ENCODE measurements at regions not wholly inside any gene's neighbourhood (a gene's known extent, or its start where the extent isn't known, plus 50 kb on each side); places are given as distances from the start of the nearest gene placed in this dataset.
"Not testable (repeated sequence)": the region's sequence is repeated elsewhere in the genome, so short reads cannot be mapped to it uniquely, and the experiment has no call there.

- no peaks in the 10 kb centered on the region for H3K27me3 ChIP-seq (ENCODE audit: control insufficient read depth in 3 of 3, insufficient read depth in 3 of 3, low read length in 2 of 3)
- no peak overlapping the region for H3K27ac ChIP-seq (ENCODE audit: low read depth in 1 of 2, low read length in 1 of 2)
- no peaks in the 10 kb centered on the region for H3K4me1 ChIP-seq (ENCODE audit: control insufficient read depth in 5 of 5, insufficient read depth in 5 of 5, low read length in 5 of 5)
- H3K4me3 ChIP-seq: no peak overlapping the region
- TF ChIP-seq CTCF (IDR thresholded peaks at IDR 0.05; ENCODE audit: control extremely low read depth, extremely low read depth): no peak
- ATAC-seq (ENCODE audit: insufficient read depth, low FRiP score): no peak
- no peak overlapping the region for H3K9ac ChIP-seq (ENCODE audit: insufficient read depth in 1 of 2, low read length in 2 of 2)
- no peaks in the 10 kb centered on the region for H3K36me3 ChIP-seq (ENCODE audit: control insufficient read depth in 4 of 4, insufficient read depth in 4 of 4, low read length in 4 of 4)
- DNase-seq: no peak
- H3K9me3 ChIP-seq (ENCODE audit: control insufficient read depth in 4 of 4, insufficient read depth in 3 of 4, low read length in 3 of 4): no peaks in the 10 kb centered on the region
Observed at GRCh38 chr2:55796121-55796520, 102.5 kb upstream of the PNPT1 start.

- not testable (repeated sequence) for H3K4me1 ChIP-seq (ENCODE audit: control insufficient read depth in 5 of 5, insufficient read depth in 5 of 5, low read length in 5 of 5); H3K27ac ChIP-seq (ENCODE audit: low read depth in 1 of 2, low read length in 1 of 2); H3K9ac ChIP-seq (ENCODE audit: insufficient read depth in 1 of 2, low read length in 2 of 2); H3K9me3 ChIP-seq (ENCODE audit: control insufficient read depth in 4 of 4, insufficient read depth in 3 of 4, low read length in 3 of 4); DNase-seq; ATAC-seq (ENCODE audit: insufficient read depth, low FRiP score); H3K36me3 ChIP-seq (ENCODE audit: control insufficient read depth in 4 of 4, insufficient read depth in 4 of 4, low read length in 4 of 4); H3K27me3 ChIP-seq (ENCODE audit: control insufficient read depth in 3 of 3, insufficient read depth in 3 of 3, low read length in 2 of 3); H3K4me3 ChIP-seq
- WGBS, 2 donors: 95 to 98% methylated on average over 11 of the region's 12 CpGs
Observed at GRCh38 chr2:55793602-55794001, 100.0 kb upstream of the PNPT1 start.

GRCh38 chr2:55786280-55786679 is 92.6 kb upstream of the PNPT1 start:
- Histone ChIP-seq H3K4me1 (ENCODE audit: control insufficient read depth in 5 of 5, insufficient read depth in 5 of 5, low read length in 5 of 5) (peaks cover 0 to 3% (median 0%) of the 10 kb centered on the region in 5 donors), H3K9ac (ENCODE audit: insufficient read depth in 1 of 2, low read length in 2 of 2) (no peak overlapping the region), H3K36me3 (ENCODE audit: control insufficient read depth in 4 of 4, insufficient read depth in 4 of 4, low read length in 4 of 4) (no peaks in the 10 kb centered on the region), H3K9me3 (ENCODE audit: control insufficient read depth in 4 of 4, insufficient read depth in 3 of 4, low read length in 3 of 4) (no peaks in the 10 kb centered on the region), H3K27me3 (ENCODE audit: control insufficient read depth in 3 of 3, insufficient read depth in 3 of 3, low read length in 2 of 3) (no peaks in the 10 kb centered on the region), H3K4me3 (no peak overlapping the region), H3K27ac (ENCODE audit: low read depth in 1 of 2, low read length in 1 of 2) (no peak overlapping the region)
- no peak for TF ChIP-seq CTCF (IDR thresholded peaks at IDR 0.05; ENCODE audit: control extremely low read depth, extremely low read depth)
- no peak for ATAC-seq (ENCODE audit: insufficient read depth, low FRiP score)
- DNase-seq: no peak

- not testable (repeated sequence) for H3K27ac ChIP-seq (ENCODE audit: low read depth in 1 of 2, low read length in 1 of 2); H3K4me1 ChIP-seq (ENCODE audit: control insufficient read depth in 5 of 5, insufficient read depth in 5 of 5, low read length in 5 of 5); H3K36me3 ChIP-seq (ENCODE audit: control insufficient read depth in 4 of 4, insufficient read depth in 4 of 4, low read length in 4 of 4); ATAC-seq (ENCODE audit: insufficient read depth, low FRiP score); DNase-seq; H3K9me3 ChIP-seq (ENCODE audit: control insufficient read depth in 4 of 4, insufficient read depth in 3 of 4, low read length in 3 of 4); H3K27me3 ChIP-seq (ENCODE audit: control insufficient read depth in 3 of 3, insufficient read depth in 3 of 3, low read length in 2 of 3); H3K4me3 ChIP-seq; H3K9ac ChIP-seq (ENCODE audit: insufficient read depth in 1 of 2, low read length in 2 of 2)
- WGBS, 2 donors: 94 to 96% methylated on average over 5 of the region's 5 CpGs
Observed at GRCh38 chr2:55783751-55784150, 90.1 kb upstream of the PNPT1 start.
